B cell (primary cell): ENCODE measurements at regions not wholly inside any gene's neighbourhood (a gene's known extent, or its start where the extent isn't known, plus 50 kb on each side); places are given as distances from the start of the nearest gene placed in this dataset.

Experiments
- ATAC-seq: fragments of 200-7000 bp; cut with Tn5 transposase; one replicate; pipeline ENCODE4 v1.10.0; 2021; ENCODE audit warnings: low read depth, mild to moderate bottlenecking, moderate number of reproducible peaks, moderate library complexity
- CTCF ChIA-PET: fragments of 350-600 bp; sonication (Branson Sonifier 250); formaldehyde crosslinking; loops from one replicate; lab custom pipeline; 2021; ENCODE audit warnings: antibody characterized with exemption, inconsistent platforms; lab: Charles Lee
- POLR2A ChIA-PET: fragments of 350-600 bp; sonication (Branson Sonifier 250); formaldehyde crosslinking; loops from one replicate; lab custom pipeline; 2021; ENCODE audit warnings: antibody characterized with exemption; lab: Charles Lee
- DNase-seq: peaks from one replicate; pipeline ENCODE4 v3.0.0; 2013
- H2AFZ ChIP-seq: 2 replicates; pipeline ENCODE4 v1.6.1; 2012; ENCODE audit warnings: mild to moderate bottlenecking, low read depth, low read length; ENCODE audit not compliant: insufficient read depth, poor library complexity, severe bottlenecking
- H3K27ac ChIP-seq, 2 donors: 1 replicate in 1 of 2; 2 replicates in 1 of 2; pipeline ENCODE4 v1.5.1; 2012 to 2013; ENCODE audit warnings: low read length in 2 of 2, mild to moderate bottlenecking in 2 of 2, moderate library complexity in 1 of 2
- H3K27me3 ChIP-seq, 4 experiments: fragments of 200-600 bp in 1 of 4; sonication (generic) in 1 of 4; replicated peaks in 1 of 4; 1 replicate in 2 of 4; 2 replicates in 2 of 4; pipeline versions ENCODE4 v1.6.1 to v1.7.0; 2013 to 2016; ENCODE audit warnings: low read length in 3 of 4, mild to moderate bottlenecking in 2 of 4, mixed read lengths in 1 of 4, moderate library complexity in 1 of 4; ENCODE audit not compliant: insufficient read depth in 4 of 4, control insufficient read depth in 3 of 4; ENCODE audit errors: control extremely low read depth in 1 of 4
- H3K36me3 ChIP-seq, 2 experiments: replicated peaks in 1 of 2; 1 replicate in 1 of 2; 2 replicates in 1 of 2; pipeline versions ENCODE4 v1.6.1 to v1.7.1; 2013; ENCODE audit warnings: low read length in 1 of 2; ENCODE audit not compliant: insufficient read depth in 2 of 2, control insufficient read depth in 1 of 2; ENCODE audit errors: control extremely low read depth in 1 of 2, extremely low read depth in 1 of 2
- H3K4me1 ChIP-seq, 2 donors: fragments of 200-600 bp in 1 of 2; sonication (generic) in 1 of 2; 1 replicate in 1 of 2; 2 replicates in 1 of 2; pipeline versions ENCODE4 v1.5.1 to v1.6.1; 2013 to 2017; ENCODE audit warnings: low read length in 2 of 2; ENCODE audit not compliant: control insufficient read depth in 2 of 2, insufficient read depth in 2 of 2
- H3K4me2 ChIP-seq: replicated peaks from 2 replicates; pipeline ENCODE3; 2012; ENCODE audit warnings: mild to moderate bottlenecking, low read depth, low read length; ENCODE audit not compliant: poor library complexity, severe bottlenecking
- H3K4me3 ChIP-seq, 5 experiments: fragments of 200-600 bp in 1 of 5; sonication (generic) in 1 of 5; 1 replicate in 3 of 5; 2 replicates in 2 of 5; pipeline versions ENCODE4 v1.5.1 to v1.7.0; 2011 to 2016; ENCODE audit warnings: low read length in 4 of 5, mild to moderate bottlenecking in 4 of 5, low read depth in 2 of 5, control low read depth in 1 of 5, moderate library complexity in 1 of 5; ENCODE audit not compliant: insufficient read depth in 1 of 5; ENCODE audit errors: control extremely low read depth in 1 of 5, extremely low read depth in 1 of 5
- H3K79me2 ChIP-seq: fragments of 200-600 bp; sonication (generic); one replicate; pipeline ENCODE4 v1.6.0; 2016; ENCODE audit warnings: low read length; ENCODE audit not compliant: control insufficient read depth, insufficient read depth
- H3K9ac ChIP-seq: fragments of 200-600 bp; sonication (generic); 2 replicates; pipeline ENCODE4 v1.6.1; 2017; ENCODE audit warnings: mild to moderate bottlenecking, low read length, moderate library complexity
- H3K9me3 ChIP-seq, 3 donors: one replicate each; pipeline versions ENCODE4 v1.6.1 to v1.7.1; 2013; ENCODE audit warnings: low read length in 2 of 3; ENCODE audit not compliant: control insufficient read depth in 2 of 3, insufficient read depth in 1 of 3; ENCODE audit errors: control extremely low read depth in 1 of 3
- H4K20me1 ChIP-seq: 2 replicates; pipeline ENCODE4 v1.6.0; 2012; ENCODE audit warnings: mild to moderate bottlenecking, low read length; ENCODE audit not compliant: insufficient read depth, control insufficient read depth, poor library complexity, severe bottlenecking
- H3K27ac Mint-ChIP-seq: one replicate; pipeline ENCODE4 v1.8.0; 2021; ENCODE audit warnings: mixed read lengths
- H3K27me3 Mint-ChIP-seq: one replicate; pipeline ENCODE4 v1.8.0; 2021; ENCODE audit warnings: mixed read lengths
- H3K4me1 Mint-ChIP-seq: one replicate; pipeline ENCODE4 v1.8.0; 2021; ENCODE audit warnings: mixed read lengths
- H3K4me3 Mint-ChIP-seq: one replicate; pipeline ENCODE4 v1.8.0; 2021; ENCODE audit warnings: mixed read lengths
- H3K9me3 Mint-ChIP-seq: one replicate; pipeline ENCODE4 v1.8.0; 2022; ENCODE audit warnings: mixed read lengths; ENCODE audit not compliant: insufficient read depth
- CTCF ChIP-seq: fragments of 200-600 bp; IDR thresholded peaks from one replicate; pipeline ENCODE4 v1.8.0; 2022; ENCODE audit warnings: antibody characterized with exemption, mild to moderate bottlenecking
- EZH2 ChIP-seq: IDR thresholded peaks from 2 replicates; pipeline ENCODE4 v1.6.1; 2012; ENCODE audit warnings: borderline replicate concordance, low read depth, mild to moderate bottlenecking, moderate library complexity, low read length; ENCODE audit not compliant: insufficient read depth, poor library complexity, severe bottlenecking
- WGBS: methylation state at CpG from one replicate; pipeline ENCODE4 v1.1.5; 2013; ENCODE audit warnings: missing lambda C conversion rate; ENCODE audit not compliant: insufficient coverage; 5-methylcytosine and 5-hydroxymethylcytosine counted together
- intact Hi-C: fragments of 100-400 bp; cut with micrococcal nuclease; formaldehyde crosslinking; loops from one replicate; pipeline ENCODE4 v1.10.0; 2022

DNA sequence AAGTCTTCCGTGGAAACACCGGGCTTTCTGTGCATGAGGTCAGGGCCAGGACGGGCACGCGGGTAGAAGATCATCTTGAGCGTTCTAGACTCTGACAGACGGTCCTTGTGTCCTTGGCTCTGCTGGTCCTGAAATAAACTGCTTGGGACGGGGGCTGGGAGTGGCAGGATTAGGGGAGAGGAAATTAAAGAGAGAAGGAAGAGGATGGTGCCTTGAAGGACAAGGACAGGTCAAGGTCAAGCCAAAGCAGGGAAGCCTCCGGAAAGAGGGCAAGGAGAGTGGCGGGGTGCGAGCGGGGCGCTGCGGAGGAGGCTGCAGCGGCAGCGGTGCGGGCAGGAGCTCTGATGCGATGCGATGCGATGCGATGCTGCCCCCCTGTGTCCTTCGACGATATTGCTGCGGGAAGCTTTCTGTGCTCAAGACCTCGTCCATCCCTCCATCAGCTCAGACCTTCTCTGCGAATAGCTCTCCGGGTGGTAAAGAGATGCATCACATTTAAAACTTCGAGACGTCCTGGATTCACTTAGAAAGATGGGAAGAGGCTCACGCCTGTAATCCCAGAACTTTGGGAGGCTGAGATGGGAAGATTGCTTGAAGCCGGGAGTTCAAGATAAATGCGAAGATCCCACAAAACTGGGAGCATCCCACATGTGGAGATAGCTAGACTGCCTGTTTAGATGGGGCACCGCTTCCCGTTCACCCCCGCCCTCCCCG, 110.1 kb upstream of the TMEM132D start:
- H3K9ac ChIP-seq, result no peak overlapping the region
- no peaks in the 10 kb centered on the region for H3K27me3 ChIP-seq
- Mint-ChIP-seq H3K27ac (no peak overlapping the region), H3K27me3 (peaks cover 10% of the 10 kb centered on the region), H3K4me3 (no peak overlapping the region), H3K9me3 (no peaks in the 10 kb centered on the region), H3K4me1 (no peaks in the 10 kb centered on the region)
- TF ChIP-seq CTCF (peak; percentile 50), EZH2 (no peak)
- H3K4me1 ChIP-seq, result no peaks in the 10 kb centered on the region
- ChIA-PET POLR2A (no interaction called here), CTCF (interaction anchor here (0.6 to 2.7 kb wide), 6 partner anchors 9 to 1370 kb away, joined by 3 to 10 read pairs (median 4); no protein-coding TSS in a partner anchor)
- H4K20me1 ChIP-seq, result no peaks in the 10 kb centered on the region
- H3K4me2 ChIP-seq, result no peak overlapping the region
- H3K36me3 ChIP-seq, result no peaks in the 10 kb centered on the region
- H3K79me2 ChIP-seq, result no peaks in the 10 kb centered on the region
- no peak overlapping the region for H3K27ac ChIP-seq
- DNase-seq (peak; percentile 27), ATAC-seq (no peak)
- 20% methylated on average over 36 of the region's 36 CpGs for WGBS
- intact Hi-C loops, result no loop called here
- peaks cover 0 to 7% (median 0%) of the 10 kb centered on the region in 3 donors for H3K9me3 ChIP-seq
- H2AFZ ChIP-seq, result no peak overlapping the region
- no peak overlapping the region for H3K4me3 ChIP-seq

- POLR2A ChIA-PET, result no interaction called here
- H3K9me3 Mint-ChIP-seq, result no peaks in the 10 kb centered on the region
Observed at GRCh38 chr12:130014485-130014807, 110.6 kb upstream of the TMEM132D start.

More at GRCh38 chr12:130014485-130014807, 110.6 kb upstream of the TMEM132D start:
- no peaks in the 10 kb centered on the region for H3K36me3 ChIP-seq
- TF ChIP-seq CTCF (no peak), EZH2 (no peak)
- H3K4me3 ChIP-seq, result no peak overlapping the region
- no peak overlapping the region for H3K4me2 ChIP-seq
- H3K27ac Mint-ChIP-seq, result no peak overlapping the region
- intact Hi-C loops, result no loop called here
- ATAC-seq (no peak), DNase-seq (no peak)
- peaks cover 10% of the 10 kb centered on the region for H3K27me3 Mint-ChIP-seq
- CTCF ChIA-PET, result interaction anchor here (0.6 to 2.7 kb wide), 6 partner anchors 9 to 1490 kb away, joined by 3 to 10 read pairs (median 3); no protein-coding TSS in a partner anchor
- no peak overlapping the region for H3K4me3 Mint-ChIP-seq
- H2AFZ ChIP-seq, result no peak overlapping the region
- no peaks in the 10 kb centered on the region for H3K4me1 Mint-ChIP-seq
- H3K9ac ChIP-seq, result no peak overlapping the region
- H4K20me1 ChIP-seq, result no peaks in the 10 kb centered on the region
- peaks cover 0 to 7% (median 0%) of the 10 kb centered on the region in 3 donors for H3K9me3 ChIP-seq
- WGBS, result 16% methylated on average over 11 of the region's 11 CpGs
- H3K79me2 ChIP-seq, result no peaks in the 10 kb centered on the region
- no peaks in the 10 kb centered on the region for H3K27me3 ChIP-seq
- H3K27ac ChIP-seq, result no peak overlapping the region
- no peaks in the 10 kb centered on the region for H3K4me1 ChIP-seq
